HG02870 (cell line): ENCODE measurements at regions not wholly inside any gene's neighbourhood (a gene's known extent, or its start where the extent isn't known, plus 50 kb on each side); places are given as distances from the start of the nearest gene placed in this dataset.

Experiments
- ATAC-seq: cut with Tn5 transposase; IDR thresholded peaks from one replicate; pipeline ENCODE4 v1.9.1; 2021; ENCODE audit warnings: mild to moderate bottlenecking, moderate library complexity; ENCODE audit not compliant: unreplicated experiment

DNA sequence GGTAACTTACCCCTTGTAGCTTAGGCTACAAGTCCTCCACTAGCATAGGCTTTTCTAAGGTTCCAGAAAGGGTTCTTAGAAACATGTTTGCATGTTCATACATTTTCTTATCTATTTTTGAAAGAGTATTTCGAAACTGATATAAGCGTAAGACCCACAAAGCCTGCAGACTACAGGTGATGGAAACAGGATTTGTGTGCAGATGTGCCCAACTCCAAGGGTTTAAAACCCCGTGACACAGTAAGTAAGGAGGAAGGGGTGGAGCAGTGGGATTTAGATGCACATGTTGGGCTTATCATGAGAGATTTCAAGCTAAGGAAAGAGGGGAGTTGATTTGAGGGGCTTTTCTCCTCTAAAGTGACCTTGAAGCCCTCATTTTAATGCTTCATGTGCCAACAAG lies 164.7 kb downstream of the LTN1 start:
- ATAC-seq: no peak

DNA sequence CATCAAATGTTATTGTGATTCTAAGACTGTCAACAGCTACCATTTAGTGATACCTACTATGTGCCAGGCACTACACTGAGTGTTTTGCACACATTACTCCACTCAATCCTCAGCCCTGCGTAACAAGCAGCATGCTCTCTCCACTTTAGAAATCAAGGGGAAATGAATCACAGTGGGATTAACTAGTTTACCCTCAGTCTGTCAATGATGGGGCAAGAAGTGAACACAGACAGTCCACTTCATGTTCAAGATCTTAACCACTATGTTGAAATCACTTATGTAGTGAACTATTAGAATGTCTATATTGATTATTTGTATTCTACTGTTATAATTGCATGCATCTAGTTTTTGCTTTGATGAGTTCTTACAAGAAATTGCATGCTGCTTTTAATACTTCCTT lies 165.3 kb downstream of the LTN1 start:
- no peak for ATAC-seq

DNA sequence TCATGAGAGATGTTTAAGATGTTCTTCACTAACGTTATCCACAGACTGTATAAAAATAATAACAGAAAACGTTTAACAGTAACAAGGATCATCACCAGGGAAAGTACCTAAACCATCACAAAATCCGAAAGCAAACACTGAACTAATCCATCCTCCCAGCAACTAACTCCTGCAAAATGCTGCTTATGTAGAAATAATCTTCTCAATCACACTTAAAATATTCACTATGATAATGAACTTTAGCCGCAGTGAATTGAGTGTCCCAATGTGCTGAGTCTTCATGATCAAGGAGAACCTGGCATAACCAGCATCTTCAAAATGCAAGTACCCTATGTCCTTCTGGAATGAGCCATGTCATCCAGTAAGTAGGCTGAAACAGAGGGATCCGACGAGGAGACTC lies 166.1 kb downstream of the LTN1 start:
- no peak for ATAC-seq

DNA sequence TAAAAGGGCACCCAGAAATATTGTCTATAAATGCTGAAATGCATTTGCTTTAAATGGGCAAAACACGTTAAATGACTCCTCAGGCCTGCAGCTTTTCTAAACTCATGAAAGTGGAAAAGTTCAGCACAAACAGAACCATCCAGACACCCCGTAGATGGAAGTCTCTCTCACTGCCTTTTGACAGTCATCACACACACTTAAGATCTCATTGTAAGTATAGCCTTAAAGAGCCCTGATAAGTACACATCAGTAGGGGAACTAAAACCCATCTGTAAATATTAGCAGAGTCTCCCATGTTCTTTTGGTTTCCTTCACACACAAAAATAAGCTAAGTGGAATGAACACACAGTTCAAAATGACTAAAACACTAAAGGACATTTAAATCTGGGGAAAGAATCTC lies 166.7 kb downstream of the LTN1 start:
- ATAC-seq: no peak

DNA sequence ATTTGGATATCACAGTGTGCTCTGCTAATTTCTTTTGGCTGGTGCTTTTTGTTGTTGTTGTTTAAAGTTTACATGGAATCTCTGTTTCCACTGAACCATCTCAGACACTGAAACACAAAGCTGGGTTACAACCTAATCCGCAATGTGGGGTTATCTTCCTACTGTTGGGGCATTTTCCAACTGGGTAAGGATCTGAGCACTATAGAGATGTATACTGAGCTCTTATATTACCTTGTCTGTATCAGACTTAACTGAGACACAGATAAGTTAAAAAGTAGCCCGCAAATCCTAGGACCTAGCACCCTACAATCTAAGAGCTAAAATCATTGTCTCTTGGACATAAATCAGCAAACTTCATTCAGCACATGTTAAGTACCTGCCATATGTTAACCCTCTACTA lies 169.2 kb downstream of the LTN1 start:
- no peak for ATAC-seq

DNA sequence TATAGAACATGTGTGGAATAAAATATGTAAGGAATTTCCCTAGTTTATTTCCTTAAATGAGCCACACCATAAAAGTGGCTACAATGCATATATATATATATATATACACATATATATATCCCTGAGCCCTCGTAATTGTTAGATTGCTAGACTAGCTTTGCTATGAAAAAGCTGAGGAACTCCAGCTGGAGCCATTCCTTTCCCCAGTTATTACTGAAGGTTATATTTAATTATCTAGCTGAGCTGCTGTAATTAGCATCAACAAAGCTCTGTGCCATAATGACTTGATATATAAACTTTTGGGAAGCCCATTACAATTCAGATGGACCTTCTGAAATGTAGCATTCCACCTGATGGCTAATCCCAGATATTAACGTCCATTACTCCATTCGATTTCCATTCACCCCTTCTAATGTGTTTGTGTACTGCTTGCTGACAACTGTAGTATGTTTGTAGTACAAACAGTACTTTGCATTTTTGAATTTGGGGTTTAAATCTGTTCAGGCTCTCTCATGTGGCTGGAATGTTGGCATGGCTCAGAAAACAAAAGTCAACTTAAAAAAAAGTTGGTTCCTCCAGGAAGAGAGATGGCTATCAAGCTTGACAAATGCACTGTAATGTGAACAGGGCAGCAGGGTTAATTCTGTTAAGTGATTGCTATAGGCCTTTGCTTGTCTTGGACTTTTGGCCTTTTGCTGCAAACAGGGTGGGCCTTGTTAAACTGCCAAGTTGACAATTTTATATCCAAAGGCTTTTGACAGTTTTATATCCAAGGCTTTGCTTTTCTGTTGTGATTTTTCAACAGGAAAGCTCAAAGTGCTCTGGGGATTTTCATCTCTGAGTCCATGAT lies 170.0 kb downstream of the LTN1 start:
- no peak for ATAC-seq

DNA sequence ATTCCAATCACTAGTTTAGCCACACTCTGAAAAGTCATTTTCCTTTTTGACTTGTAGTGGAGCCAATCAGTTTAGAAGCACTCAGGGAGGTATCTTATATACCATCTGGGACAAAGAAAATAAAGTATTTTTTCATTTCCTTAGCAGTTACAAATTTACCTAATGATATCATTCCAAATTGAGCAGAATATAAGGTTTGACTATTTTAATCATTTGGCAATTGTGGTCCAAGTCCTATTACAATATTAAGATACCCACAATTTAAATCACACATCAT lies 170.6 kb downstream of the LTN1 start:
- ATAC-seq: no peak

DNA sequence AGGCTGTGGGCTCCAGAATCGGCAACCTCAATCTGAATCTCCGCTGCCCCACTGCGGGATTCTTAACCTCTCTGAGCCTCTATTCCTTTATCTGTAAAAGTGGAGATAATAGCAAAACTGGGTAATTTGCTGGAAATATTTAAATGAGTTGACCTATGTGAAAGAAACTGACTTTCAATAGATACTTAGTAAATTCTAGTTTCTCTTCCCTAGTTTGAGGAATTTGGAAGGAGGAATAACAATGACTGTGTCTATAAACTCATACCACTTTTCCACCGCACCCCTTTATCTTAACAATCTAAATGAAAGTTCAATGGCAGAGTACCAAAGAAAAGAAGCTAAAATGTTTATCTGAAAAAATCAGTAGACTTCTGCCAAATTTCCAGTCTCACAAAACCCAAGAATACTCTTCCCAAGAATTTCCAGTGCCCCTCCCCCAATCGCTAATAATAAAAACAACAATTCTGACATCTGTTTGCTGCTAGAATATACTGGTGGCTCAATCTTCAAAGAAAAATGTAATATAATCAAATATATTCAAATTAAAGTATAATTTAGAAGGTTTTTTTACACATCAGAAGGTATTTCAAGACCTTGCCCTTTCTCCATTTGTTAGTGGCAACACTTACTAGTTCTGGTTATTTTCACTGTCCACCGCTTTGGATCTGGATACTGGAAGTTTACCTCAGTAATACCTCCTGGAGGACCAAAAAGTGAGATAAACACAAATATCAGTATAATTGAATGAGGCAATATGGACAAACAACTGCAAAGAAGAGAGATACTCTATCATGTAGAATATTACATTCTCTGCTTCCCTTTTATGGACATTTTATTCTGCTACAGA lies 171.2 kb downstream of the LTN1 start:
- ATAC-seq: no peak

DNA sequence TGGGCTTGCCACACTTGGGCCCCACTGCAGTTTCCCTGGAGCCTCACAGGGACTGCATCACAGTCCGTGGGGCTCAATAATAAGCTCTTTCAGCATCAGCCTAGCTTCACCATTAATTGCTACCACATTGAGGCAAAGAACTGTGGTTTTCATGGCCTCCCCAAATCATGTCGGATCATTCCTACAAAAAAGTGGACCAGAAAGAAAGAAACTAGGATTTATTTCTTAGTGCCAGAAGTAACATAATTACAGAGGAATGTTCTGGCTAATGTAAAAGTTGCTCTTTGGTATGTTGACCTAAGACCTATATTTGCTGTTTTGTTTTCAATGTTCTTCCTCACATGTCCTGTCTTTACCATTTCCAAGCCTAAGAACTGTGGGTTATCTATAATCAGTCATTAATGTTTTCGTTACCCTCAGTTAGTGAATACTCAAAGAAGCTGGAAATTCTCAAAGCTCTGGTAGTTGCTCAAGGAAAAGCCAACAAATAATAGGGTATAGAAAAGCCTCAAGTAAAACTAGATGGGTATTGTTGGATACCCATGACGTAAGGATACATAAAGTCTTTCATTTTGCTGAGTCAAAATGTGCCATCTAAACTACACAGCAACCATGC lies 173.9 kb downstream of the LTN1 start:
- ATAC-seq: no peak

DNA sequence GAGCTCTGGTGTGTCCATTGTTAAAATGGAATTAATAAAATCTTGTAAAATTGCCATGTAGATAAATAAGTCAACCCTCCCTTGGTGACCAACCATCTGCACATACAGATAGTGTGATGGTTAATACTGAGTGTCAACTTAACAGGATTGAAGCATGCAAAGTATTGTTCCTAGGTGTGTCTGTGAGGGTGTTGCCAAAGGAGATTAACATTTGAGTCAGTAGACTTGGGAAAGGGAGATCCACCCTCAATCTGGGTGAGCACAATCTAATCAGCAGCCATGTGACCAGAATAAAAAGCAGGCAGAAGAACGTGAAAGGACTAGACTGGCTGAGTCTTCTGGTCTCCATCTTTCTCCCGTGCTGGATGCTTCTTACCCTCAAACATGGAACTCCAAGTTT lies 174.8 kb downstream of the LTN1 start:
- ATAC-seq: no peak

DNA sequence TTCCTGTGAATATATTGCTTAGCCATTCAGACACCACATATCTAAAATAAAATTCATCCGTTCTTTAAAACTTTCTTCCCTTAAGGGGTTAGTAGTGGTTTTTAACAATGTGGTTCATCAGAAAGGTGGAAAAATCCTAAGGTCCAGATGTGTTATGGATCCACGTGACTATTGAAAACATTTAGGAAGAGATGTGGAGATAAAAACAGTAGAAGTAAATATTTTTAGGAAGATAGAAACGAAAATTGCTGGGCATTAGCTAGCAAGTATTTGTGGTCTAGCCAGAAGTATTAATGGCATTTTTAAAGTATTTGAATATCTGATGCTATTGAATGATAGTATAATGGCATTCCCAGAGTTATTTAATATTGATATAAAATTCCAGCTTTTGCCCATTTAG lies 180.8 kb downstream of the LTN1 start:
- no peak for ATAC-seq

DNA sequence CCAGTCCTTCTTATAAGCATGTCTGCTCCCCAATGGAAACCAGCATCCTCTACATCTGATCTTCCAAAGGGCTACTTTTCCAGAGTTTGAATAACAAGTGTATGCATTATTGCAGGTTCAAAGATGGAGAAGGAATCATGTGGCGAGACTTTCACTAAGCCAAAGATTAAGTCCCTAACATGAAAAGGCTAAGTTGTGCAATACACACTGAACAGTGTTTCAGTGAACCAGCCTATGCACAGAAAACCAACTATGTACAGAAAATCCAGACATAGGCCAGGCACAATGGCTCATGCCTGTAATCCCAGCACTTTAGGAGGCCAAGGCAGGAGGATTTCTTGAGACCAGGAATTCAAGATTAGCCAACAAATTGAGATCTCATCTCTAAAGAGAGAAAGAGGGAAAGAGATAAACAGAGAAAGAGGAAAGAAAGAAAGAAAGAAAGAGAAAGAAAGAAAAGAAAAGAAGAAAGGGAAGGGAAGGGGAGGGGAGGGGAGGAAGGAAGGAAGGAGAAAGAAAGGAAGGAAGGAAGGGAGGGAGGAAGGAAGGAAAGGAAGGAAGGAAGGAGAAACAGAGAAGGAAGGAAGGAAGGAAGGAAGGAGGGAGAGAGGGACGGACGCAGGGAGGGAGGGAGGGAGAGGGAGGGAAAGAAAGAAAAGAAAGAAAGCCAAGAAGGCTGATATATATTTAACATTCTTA lies 181.7 kb downstream of the LTN1 start:
- ATAC-seq: no peak

DNA sequence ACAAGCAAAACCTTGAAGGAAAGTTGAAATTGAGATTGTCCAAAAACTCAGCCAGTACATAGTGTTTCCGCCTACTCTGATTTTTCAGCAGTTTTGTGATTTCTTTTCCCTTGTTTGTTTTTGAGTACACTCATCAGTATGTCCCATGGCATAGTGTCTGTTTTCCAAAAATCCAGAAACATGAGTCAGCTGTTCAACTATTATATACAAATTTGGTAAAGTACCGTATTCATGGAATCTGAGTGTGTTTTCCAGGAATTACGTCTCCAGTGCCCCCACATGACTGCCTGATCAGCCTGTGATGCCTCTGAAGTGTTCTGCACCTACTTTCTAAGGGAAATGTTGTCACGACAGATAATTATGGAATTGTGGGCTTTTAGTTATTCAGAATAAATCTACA lies 186.8 kb downstream of the LTN1 start:
- no peak for ATAC-seq

DNA sequence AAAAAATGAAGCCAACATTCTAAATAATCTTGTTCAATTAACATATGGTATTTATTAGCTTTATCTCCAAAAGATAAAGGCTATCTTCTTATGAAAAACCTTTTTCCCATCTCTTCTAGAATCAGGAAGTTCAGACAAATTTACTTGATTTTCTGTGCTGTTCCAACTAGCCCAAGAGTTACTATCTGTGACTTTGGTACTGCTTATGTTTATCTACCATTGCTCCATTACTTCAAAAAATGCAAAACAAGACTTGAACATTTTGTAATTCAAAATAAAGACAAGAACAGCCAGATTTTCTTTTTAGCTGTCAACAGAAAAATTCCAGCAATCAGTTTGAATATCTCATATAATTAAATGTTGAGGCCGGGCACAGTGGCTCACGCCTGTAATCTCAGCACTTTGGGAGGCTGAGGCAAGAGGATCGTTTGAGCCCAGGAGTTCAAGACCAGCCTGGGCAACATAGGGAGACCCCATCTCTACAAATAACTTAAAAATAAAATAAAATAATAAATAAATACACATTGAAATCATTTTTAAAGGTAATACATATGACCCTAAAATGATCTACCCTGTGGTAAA lies 188.5 kb downstream of the LTN1 start:
- ATAC-seq: no peak

DNA sequence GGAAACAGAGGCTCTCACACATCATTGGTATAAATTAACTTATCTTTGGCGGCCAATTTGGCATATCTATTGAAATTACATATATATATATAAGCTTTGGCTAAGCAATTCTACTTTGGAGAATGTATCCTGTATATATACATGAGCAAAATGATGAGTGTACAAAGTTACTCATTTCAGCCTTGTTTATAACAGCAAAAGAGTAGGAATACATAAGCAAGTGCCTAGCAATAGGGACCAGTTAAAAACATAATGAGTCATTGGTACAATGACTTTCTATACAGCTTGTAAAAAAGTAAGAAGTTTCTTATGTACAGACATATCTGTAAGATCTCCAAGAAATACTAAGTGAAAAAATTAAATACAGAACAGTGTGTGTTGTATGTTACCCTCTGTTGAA lies 190.8 kb downstream of the LTN1 start:
- ATAC-seq: no peak

DNA sequence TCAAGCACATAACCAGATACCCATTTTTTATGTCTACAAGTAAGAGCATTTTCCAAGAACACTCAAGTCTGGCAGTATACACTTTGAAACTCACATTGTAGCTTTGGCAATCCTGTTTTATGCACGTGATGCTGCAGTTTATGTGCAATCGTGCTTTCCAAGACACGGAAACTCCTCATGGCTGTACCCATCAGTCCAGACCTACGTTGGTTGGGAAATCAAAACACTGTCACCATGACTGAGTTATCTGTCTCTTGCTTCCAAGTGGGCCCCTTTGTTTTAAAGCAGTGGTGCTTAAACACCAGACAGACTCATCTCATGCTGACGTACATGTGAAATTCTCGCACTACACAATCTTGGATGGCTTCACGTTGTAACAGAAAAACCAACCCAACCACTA lies 192.8 kb downstream of the LTN1 start:
- ATAC-seq: no peak

DNA sequence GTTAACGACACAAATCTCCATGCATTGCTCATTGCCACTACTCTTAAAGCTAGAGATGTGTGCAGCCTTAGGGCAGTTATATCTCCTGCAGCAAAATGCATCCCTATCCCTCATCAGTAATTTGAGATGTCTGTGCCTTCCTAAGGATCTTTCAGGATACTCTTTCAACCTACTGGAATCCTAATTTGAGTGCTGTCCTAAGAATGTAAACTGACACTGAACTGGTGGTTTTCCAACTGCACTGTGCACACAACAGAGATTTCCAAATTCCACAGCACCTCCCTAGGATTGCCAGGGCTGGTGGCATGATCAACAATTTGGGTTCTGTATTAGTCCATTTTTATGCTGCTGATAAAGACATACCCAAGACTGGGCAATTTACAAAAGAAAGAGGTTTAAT lies 193.9 kb downstream of the LTN1 start:
- ATAC-seq: no peak

DNA sequence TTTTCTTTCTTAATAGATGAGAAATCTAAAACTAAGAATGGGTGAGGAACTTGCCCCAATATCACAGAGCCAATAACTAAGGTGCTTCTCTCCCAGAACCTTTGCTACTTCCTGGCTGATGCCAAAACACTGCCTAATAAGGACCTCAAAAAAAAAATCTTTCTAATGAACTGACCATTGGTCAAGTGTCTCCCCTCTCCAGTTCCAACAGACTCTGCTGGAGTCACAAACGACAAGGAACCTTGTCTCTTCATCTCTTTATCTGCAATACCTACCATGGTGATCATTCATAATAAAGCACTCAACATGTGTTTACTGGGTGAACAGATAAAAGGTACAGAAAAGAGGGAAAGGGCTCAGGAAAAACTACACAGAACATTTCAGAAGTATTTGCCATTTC lies 197.4 kb downstream of the LTN1 start:
- ATAC-seq: no peak

DNA sequence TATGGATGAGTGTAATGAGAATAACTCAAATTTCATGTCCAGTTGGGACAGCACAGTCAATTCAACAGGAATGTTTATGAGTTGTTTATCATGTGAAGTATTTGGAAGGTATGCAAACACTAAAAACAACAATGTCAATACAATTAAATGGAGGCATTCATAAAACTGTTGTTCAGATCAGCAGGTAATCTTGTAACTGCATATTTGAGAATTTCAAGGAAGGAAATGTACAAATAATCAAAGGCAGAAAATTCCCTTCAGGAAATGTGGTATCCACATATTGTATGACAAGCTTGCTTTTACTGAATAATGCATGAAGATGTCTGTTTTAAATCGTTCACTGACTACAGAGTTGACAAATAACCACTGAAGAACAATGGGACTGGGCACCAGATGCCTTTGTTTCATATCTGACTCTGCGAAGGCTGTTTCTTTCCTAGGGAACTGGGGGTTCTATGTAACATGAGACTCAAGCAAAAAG lies 198.3 kb downstream of the LTN1 start:
- no peak for ATAC-seq

DNA sequence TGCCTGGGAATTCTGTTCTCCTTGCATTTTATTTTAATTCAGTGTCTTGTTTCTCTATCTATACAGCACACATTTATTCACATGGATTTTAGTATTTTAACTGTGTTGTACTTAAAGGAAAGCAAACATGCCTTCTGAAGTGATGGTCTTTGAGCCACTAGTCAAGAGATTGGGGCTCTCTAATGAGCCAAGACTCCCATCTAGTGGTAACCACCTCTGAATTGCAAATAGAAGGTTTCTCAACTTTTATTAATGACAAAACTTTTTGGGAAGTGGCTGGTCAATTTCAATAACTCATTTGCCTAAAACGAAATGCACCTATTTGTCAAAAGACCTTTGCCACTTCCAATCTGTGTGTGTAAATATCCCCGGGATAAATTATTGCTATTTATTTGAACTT lies 199.6 kb downstream of the LTN1 start:
- ATAC-seq: no peak
